ENCODE measurements at regions not wholly inside any gene's neighbourhood (a gene's known extent, or its start where the extent isn't known, plus 50 kb on each side); places are given as distances from the start of the nearest gene placed in this dataset.

DNA sequence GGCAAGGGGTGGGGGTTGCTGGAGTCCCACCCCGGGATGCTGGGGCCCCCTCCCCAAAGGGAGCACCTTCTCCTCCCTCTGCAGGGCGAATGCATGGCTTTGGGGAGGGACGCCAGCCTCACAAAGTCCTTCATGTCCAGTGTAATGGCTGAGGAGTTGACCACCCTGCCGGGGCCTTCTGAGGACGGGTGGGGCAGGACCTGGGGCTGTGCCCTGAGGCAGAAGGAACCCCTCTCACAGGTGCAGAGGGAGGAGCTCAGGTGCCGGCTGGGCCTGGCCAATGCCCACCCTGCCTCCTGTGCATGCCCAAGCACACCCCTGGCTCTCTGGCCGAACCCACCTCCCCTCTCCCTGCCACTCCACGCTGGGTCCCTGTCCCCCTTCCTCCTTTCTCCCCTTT is 64.3 kb upstream of the RNU6ATAC start:
- no peak for DNase-seq

DNA sequence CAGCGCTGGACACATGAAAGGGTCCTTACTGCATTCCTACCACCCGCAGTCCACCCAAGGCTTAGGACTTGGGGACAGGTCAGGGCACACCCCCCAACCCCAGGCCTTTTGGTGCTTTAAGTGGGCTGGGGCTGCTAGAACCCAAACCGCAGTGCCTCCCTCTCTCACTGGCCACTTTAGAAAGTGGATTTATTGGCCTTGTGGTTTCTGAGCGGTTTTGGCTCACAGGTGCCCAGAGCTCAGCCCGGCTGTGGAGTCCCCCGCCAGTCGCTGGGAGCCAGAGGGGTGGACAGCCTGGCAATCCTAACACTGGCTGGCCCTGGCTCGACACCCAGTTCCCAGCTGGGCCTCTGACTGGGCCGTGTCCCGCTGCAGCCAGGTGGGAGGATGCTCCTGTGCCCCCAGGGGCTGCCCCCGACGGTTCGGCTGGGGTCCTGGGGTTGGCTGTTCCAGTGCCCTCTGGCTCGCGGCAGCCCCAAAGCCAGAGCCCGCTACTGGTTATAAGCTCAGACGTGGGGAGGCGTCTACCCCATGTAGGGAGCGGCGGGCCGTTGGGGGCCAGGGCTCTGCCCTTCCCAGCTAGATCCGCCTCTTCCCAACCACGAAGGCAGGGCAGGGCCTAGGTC is 65.2 kb upstream of the RNU6ATAC start:
- no peak for DNase-seq

DNA sequence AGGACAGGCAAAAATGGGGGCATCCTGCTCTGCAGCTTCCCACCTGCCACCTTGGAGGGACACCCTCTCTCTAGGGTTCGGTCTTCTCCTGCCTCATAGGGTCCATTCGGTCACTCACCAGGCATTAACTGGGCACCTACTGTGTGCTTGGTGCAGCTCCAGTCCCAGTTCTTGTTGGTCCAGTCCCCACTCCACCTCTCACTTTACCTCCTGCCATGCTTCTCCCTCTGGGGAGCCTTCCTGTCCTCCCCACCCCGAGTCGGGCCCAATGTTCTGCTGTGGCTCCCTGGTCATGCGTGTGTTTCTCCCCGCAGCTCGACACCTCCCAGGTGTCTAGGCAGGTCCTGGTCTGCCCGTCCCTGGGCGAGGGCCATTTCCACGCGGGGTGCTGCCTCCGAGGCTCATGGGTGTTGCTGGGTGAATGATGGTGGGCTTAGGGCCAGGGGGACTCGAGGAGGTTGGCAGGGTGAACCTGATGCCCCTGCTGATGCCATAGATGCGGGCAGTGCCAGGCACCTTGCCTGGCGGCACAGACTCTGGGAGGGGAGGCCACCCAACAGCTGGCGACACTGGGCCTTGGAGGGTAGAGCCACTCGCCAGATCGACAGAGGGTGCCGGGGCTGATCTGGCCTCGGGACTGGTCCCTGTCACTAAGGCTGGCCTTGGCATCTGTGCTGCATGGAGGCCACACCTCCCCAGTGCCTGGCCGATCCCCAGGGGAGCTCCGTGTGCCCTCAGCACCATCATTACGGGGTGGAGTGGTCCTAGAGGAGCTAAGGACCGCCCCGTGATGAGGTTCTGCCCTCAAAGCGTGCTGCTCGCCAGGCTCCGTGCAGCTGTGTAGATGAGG is 66.0 kb upstream of the RNU6ATAC start:
- no peak for DNase-seq

DNA sequence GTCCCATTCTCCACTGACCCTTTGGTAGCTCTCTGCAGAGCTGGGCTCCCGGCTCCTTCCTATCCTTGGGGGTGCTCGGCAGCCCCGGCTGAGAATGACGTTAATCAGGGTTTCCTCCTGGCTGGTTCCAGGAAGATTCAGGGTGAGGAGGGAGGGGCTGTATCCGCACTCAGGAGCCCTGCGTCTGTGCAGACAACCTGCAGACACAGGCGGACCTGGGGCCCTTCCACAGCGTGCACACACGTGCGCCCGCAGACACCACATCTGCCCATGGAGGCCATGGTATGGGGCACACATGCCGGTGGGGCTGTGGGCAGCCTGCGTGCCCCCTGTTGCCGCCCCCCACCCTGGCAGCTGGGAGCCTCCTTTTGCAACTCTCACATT is 66.6 kb upstream of the RNU6ATAC start:
- DNase-seq: no peak

DNA sequence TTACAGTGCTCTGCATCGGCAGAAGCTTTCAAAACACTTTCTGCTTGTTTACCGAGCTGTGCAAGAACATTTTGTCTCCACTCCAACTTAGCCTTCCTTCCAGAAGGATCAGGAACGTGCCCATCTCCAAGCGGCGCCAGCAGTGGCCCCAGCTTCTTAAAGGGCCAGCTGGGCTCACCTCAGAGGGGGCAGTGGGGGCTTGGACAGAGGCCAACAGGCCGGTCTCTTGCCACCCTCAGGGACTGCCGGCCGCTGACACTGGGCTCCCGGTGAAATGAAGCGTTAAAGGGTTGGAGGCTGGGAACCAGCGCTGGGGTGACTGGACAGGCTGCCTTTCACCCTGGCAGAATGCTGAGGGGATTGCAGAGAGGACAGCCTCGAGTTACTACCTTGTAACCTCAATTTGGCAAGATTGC is 67.0 kb upstream of the RNU6ATAC start:
- DNase-seq: no peak

DNA sequence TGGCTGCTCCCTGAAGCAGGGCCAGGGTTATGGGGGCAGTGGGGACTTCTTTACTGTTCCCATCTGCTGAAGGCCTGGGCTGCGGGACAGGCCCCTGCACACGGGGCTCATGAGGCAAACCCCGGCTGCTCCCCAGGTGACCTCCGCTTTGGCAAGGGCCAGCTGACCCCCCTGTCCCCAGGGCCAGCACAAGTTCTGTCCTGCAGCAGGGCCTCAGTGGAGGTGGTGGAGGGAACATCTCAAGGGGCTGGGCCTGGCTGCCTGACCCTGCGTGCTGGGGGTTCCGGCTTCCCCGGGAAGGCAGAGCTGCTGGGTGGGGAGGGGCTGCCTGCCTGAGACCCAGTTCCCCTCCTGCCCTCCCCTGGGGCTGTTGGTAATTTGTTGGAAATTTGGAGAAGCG is 67.4 kb upstream of the RNU6ATAC start:
- no peak for DNase-seq

DNA sequence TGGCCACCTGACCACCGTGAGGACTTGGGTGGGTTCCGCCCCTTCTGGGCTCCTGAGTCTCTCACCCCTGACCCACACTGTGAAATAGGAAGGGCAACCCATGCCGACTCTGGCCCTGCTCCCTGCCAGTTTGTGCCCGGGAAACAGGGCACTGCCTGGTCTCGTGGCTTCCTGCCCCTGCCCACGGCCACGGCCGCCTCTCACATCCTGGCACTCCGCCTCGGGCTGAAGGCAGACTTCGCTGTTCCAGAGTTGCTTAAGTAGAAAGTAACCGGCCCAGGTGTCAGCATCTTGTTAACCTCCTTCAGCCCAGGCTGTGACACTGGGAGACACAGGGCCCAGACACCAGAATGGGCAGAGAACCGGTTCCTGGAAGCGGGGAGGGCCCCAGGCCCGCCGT is 68.7 kb upstream of the RNU6ATAC start:
- DNase-seq: no peak

DNA sequence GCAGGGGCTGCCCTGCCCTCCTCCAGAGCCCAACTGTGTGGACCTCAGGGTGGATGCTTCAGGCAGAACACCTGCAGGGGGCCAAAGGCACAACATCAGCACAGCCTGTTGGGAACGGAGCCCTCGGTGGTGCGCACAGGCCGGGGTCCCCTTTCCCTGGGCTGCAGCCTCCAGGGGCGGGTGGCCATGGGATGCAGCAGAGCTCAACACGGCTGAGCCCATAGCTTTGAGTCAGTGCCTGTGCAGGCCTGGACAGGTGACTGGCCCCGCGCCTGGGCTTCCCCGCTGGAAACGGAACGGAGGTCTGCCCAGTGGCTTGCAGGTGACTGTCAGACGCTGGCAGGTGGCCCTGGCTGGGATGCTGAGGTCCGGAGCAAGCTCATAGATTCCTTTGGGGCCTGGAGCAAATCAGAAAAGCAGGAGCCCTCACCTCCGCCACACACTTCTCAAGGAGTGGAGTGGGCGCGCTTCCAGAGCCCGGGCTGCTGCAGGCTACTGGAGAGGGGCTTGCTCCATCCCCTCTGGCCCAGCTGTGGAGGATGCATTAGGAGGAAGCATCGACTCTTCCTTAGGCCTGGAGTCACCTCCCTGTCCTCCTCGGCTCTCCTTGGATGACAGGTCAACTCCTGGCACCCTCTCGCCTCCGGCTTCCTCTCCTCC is 69.8 kb upstream of the RNU6ATAC start:
- no peak for DNase-seq

DNA sequence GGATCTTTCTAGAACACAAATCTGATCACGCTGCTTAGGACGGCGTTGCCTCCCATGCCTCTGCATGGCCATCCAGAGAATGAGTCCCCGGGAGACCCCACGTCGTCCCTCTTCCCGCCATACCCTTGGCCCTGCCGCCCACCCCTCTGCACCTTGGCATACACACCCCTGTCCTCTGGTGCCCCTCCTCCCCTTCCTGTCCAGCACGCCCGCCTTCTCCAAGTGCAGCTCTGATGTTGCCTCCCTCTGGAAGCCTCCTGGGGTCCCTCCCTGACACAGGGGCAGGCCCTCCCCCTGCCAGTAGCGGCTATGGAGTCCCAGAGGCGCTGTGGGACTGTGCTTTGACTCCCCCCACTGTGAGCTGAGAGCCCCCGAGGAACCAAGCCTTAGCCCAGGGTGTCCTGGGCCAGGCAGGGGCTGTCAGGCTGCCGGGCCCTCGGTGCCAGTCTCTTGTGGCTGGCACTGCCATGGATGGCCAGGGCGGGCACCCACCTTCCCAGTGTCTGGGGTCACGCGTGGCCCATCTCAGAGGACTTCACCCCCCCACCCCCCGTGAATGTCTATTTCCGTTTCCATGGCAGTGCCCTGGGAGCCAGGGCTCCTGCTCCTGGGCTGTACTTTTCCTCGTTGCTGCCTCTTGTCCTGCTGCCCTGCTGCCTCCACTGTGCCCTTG is 70.5 kb upstream of the RNU6ATAC start:
- no peak for DNase-seq

DNA sequence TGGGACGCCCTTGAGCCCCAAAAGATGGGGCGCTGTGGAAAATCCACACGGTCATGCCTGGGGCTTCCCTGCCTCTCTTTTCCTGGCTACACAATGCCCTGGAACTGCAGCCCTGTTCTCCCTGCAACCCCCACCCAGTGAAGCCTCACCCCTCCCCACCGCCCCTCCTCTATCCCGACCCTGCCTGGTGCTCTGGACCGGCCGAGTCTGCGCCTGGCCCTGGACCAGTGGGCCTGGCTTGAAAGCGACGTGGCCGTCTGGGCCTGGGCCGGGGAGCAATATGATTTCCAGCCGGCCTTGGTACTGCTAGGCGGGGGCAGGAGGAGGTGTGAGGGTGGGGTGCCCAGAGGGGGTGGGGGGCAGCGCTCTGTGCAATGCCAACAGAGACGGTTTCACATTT is 71.0 kb upstream of the RNU6ATAC start:
- DNase-seq: no peak

DNA sequence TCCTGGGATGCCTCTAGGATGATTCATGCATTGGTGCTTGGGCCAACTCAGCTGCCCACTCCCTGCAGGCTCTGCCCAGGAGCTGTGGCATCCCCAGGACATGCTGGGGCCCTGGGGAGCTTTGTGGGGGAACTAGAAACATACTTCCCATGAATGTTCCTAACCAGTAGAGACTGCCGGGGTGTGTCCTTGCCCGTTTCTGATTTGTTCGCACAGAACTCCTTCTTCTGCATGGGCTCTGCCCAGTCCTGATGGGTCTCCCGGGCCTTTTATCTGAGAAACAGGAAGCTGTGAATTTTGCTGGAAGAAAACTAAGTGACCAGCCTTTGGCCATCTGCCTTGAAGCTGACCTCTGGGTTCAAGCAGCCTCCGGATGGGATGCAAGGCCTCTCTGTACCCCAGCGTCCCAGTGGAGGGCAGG is 71.6 kb upstream of the RNU6ATAC start:
- no peak for DNase-seq

DNA sequence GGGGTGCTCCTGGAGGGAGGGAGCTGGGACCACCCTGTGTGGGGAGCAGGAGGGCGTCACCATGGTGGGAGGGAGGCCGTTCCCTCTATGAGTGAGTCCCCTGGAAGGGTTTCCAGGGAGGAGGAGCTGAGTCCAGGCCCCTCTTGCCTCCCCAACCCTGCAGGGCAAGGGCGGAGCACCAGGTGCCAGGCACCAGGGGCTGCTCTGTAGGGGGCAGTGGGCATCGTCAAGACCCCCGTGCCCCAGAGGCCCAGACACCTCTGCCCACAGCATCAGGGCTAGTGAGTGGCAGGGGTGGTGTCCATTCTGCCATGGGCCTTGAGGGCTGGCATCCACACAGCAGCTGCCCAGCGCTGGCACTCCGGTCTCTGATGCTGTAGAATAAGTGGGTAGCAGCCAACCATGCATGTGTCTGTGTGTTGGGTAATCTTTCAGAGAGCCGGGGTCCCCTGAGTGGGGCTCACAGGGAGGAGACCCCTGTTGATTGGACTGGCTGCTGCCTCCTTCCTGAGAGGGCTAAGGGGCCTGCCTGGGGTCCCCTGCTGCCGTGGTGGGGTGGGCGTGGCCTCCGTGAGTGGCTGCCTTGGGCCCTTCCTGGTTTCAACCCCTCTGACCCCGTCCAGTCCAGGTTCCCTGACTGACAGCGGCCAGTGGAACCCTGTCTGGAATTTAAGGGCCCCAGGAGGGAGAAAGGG is 72.7 kb upstream of the RNU6ATAC start:
- DNase-seq: no peak

DNA sequence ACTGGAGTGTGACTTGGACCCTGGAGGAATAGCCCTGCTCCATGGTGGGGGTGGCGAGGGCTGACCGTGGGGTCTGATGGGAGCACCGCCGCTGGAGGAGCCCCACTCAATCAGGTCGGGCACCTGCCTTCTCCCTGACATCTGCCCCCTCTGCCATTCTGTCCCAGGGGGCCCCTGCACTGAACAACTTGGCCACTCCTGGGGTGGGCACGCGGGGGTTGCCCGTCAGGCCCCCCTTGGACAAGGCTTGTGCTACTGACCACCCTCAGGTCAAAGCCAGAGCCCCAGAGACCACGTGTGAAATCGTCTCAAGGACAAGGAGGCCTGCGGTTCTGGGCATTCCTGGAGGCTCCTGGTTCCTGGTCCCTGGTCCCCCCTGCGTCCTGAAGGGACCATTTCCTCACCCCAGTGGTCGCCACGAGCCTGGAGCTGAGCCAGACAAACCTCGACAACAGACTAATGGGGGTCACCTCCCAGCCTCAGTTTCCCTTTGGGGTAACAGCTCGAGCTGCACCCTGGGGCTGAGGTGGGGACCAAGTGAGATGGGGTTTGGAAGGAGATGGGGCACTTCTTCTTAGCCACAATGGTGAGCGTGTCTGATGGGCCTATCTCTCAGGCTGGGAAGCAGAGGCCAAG is 73.4 kb upstream of the RNU6ATAC start:
- DNase-seq: no peak

DNA sequence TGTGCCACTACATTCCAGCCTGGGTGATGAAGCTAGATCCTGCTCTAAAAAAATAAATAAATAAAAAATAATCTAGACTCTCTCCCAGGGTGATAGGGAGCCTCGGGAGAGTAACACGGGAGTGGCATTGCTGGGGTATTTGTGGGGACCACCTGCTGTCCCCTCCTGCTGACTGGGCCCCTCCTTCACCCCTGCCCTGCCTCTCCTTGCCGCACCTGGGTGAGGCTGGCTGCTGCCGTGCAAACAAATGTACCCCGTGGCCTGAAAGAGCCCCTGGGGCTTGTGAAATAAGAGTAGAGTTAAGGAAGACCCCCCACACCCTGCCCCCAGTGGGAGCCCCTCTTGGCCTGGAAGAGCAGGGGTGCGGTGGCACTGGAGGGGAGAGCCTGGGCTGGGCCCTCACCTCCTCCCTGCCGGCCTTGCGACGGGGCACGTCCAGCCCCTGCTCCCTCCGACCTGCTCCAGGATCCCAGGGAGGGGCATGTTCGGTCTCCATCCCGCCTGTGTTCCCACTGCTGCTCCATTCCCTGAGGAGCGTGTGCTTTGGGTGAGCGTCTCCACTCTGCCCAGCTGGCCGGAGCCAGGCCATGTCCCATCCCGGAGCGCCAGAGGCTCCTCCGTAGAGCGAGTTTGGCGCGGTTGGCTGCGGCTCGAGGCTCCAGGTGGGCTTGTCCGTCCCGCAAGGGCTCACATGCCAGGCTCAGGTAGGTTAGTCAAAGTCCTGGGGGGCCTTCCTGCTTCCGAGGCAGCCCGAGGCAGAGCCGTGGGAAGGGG is 75.0 kb upstream of the RNU6ATAC start:
- no peak for DNase-seq

DNA sequence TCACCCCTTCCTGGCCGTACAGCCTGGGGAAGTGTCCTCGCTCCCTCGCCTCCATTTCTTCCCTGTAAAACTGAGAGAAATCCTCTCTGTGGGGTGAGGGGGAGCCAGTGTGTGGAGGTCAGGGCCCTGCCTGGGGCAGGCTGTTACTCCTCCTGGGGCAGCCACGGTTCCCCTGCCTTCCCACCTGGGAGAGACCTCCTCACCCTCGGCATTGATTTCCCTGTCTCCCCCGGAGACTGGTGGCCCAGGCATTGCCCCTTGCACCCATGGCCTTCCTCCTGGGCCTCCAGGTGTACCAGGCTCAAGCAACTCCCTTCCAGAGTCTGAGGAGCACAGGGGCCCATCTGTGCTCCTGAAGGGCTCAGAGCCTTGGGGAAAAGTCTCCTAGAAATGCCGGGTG is 75.6 kb upstream of the RNU6ATAC start:
- no peak for DNase-seq

DNA sequence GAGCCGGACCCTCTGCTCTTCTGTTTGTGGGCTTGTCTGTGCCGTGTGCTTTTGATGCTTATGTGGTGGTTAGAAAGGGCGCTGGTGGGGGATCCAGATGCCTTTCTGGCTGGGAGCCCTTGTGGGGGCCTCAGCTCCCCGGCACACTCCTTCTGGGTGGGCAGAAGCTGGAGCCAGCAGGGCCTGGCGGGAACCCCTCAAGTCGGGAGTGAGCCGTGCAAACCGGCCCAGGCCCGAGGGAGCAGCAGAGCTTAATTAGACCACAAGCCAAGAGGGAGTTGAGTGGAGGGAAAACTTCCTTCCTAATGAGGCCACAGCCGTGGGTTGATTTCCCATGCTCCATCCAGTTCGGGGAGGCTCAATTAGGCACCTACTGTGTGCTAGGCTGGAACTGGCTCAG is 76.0 kb upstream of the RNU6ATAC start:
- no peak for DNase-seq

DNA sequence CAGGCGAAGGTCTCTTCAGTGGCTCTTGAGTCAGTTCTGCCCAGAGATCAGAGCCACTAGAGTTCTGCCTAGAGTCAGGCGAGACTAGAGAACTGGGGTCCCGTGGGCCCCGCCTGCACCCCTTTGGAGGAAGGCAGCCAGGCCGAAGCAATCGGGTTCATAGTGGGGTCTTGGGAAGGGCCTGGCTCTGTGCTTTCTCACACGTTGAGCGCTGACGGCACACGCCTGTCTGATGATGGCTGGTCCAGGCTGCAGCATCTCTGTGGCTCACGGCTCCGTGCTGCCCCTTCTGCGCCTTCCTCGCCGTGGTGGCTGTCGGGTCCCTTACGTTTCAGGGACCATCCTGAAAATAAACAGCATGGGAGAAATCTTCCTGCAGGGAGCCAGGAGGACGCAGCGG is 78.3 kb upstream of the RNU6ATAC start:
- DNase-seq: no peak

DNA sequence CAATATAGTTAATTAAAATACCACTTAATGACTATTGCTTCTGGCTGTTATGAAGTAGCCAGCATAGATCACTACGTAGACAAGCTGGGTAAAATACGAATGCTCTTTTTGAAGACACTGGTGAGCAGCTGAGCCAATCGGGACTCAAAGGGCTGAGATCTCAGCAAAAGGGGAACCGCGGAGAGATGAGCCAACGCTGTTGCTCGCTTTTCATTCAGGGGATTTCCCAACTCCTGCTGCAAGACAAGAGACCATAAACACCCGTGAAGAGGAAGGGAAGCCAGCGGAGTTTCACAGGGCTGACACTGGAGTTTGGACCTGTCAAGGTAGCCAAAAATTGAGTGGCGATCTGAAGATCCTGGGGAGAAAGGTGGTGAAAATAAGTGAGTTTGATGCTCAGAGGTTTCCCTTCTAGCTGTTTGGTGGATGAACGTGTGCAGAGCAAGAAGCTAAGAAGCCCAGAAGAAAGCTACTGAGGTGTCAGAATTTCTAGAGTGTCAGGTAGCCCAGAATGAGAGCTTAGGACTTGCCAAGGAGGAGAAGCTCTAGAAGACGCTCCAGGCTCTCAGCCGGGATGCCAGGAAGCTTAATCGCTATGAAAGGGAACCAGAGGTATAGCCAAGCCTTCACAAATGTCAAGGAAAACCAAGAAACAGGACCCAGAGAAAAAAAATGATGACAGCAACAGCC is 79.6 kb upstream of the RNU6ATAC start:
- DNase-seq: no peak

DNA sequence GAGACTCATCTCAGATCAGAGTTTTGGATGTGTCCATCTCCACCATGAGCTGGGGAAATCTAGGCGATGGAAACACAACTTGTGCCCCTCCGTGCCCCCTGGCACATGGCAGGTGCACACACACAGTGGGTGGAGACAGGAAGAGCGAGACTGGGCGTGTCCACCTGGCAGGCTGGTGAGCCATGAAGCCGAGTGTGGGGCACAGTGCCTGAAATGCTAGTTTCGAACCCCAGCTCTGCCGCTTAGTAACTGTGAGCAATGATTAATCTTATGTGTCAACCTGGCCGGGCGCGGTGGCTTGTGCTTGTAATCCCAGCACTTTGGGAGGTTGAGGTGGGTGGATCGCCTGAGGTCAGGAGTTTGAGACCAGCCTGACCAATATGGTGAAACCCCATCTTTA is 80.8 kb upstream of the RNU6ATAC start:
- no peak for DNase-seq

DNA sequence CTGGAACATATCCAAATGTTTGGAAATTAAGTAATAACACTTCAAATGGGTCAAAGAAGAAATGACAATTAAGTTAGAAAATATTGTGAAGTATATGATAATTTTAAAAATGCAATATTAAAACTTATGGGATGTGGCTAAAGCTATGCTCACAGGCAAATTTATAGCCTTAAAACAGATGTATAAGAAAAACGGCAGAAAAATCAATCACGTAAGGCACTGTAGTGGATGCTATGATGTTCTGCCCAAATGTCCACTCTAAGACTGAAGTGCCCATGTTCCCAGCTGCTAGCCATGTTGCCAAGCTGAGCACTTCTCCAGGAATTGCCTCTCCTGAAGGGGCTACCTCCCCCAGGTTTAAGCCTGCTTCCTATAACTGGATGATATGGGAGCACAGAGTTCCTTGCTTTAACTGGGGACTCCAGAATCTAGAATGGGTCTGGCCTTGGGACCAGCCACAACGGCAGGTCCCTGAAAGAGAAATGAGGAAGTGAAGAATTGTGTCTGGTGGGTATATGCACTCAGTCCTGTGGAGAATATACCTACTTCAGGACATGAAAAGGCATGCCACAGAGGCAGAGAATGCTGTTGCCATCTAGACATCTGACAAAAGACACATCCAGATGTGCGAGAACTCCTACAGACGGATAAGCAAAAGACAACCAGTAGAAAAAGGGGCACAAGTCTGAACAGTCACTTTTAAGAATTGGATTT is 78.2 kb upstream of the RXRA start:
- DNase-seq: no peak

All from fibroblast of skin of right biceps (primary cell).